ENCODE measurements at regions not wholly inside any gene's neighbourhood (a gene's known extent, or its start where the extent isn't known, plus 50 kb on each side); places are given as distances from the start of the nearest gene placed in this dataset.
"Not testable (repeated sequence)": the region's sequence is repeated elsewhere in the genome, so short reads cannot be mapped to it uniquely, and the experiment has no call there.

GRCh38 chr2:5195636-5196035 lies 496.5 kb upstream of the SOX11 start:
- DNase-seq = no peak

- DNase-seq = peak; percentile 2
These were observed 488.9 kb upstream of the SOX11 start for GRCh38 chr2:5203134-5203755.

GRCh38 chr2:5206742-5207141 lies 485.4 kb upstream of the SOX11 start:
- not testable (repeated sequence) for DNase-seq

GRCh38 chr2:5215989-5216607 lies 476.1 kb upstream of the SOX11 start:
- no peak for DNase-seq

GRCh38 chr2:5227062-5227699 lies 465.0 kb upstream of the SOX11 start:
- no peak for DNase-seq

- no peak for DNase-seq
These were observed 462.6 kb upstream of the SOX11 start for GRCh38 chr2:5229574-5229973.

- no peak for DNase-seq
These were observed 461.7 kb upstream of the SOX11 start for GRCh38 chr2:5230444-5230843.

GRCh38 chr2:5230855-5231254 lies 461.3 kb upstream of the SOX11 start:
- DNase-seq = no peak

GRCh38 chr2:5231287-5231686 lies 460.9 kb upstream of the SOX11 start:
- DNase-seq = no peak

- no peak for DNase-seq
These were observed 457.6 kb upstream of the SOX11 start for GRCh38 chr2:5234563-5234962.

- DNase-seq = no peak
These were observed 456.5 kb upstream of the SOX11 start for GRCh38 chr2:5235701-5236100.

- DNase-seq = no peak
These were observed 455.9 kb upstream of the SOX11 start for GRCh38 chr2:5236249-5236648.

GRCh38 chr2:5242751-5243150 lies 449.4 kb upstream of the SOX11 start:
- no peak for DNase-seq

- peak; percentile 8 for DNase-seq
These were observed 441.7 kb upstream of the SOX11 start for GRCh38 chr2:5250482-5250881.

GRCh38 chr2:5253263-5253662 lies 438.9 kb upstream of the SOX11 start:
- no peak for DNase-seq

GRCh38 chr2:5254791-5255332 lies 437.3 kb upstream of the SOX11 start:
- no peak for DNase-seq

- DNase-seq = no peak
These were observed 428.9 kb upstream of the SOX11 start for GRCh38 chr2:5263291-5263690.

GRCh38 chr2:5264361-5264760 lies 427.8 kb upstream of the SOX11 start:
- no peak for DNase-seq

GRCh38 chr2:5285061-5285460 lies 407.1 kb upstream of the SOX11 start:
- DNase-seq = no peak

- no peak for DNase-seq
These were observed 406.1 kb upstream of the SOX11 start for GRCh38 chr2:5285872-5286769.

GRCh38 chr2:5287558-5288334 lies 404.4 kb upstream of the SOX11 start:
- DNase-seq = no peak

GRCh38 chr2:5290900-5291546 lies 401.2 kb upstream of the SOX11 start:
- no peak for DNase-seq
